Ishikawa (cell line): ENCODE measurements at regions not wholly inside any gene's neighbourhood (a gene's known extent, or its start where the extent isn't known, plus 50 kb on each side); places are given as distances from the start of the nearest gene placed in this dataset.

ENCODE experiments used
- EGR1 ChIP-seq: IDR thresholded peaks from 2 replicates; pipeline ENCODE4 v1.6.1; 2012
- EP300 ChIP-seq: IDR thresholded peaks from 2 replicates; pipeline ENCODE4 v1.6.1; 2012; ENCODE audit warnings: borderline replicate concordance
- FOXM1 ChIP-seq: IDR thresholded peaks from 2 replicates; pipeline ENCODE4 v1.6.1; 2012; ENCODE audit warnings: low read depth, borderline replicate concordance
- RAD21 ChIP-seq: IDR thresholded peaks from 2 replicates; pipeline ENCODE4 v1.6.1; 2012; ENCODE audit warnings: low read depth
- REST ChIP-seq: IDR thresholded peaks from 2 replicates; pipeline ENCODE4 v1.6.1; 2012; ENCODE audit warnings: low read depth, mild to moderate bottlenecking
- YY1 ChIP-seq: IDR thresholded peaks from 2 replicates; pipeline ENCODE4 v1.6.1; 2012; ENCODE audit warnings: low read depth
- TF ChIP-seq, protein P1 (sequence below): IDR thresholded peaks from 2 replicates; pipeline ENCODE4 v1.6.1; 2012
- TF ChIP-seq, protein P2 (sequence below): IDR thresholded peaks from 2 replicates; pipeline ENCODE4 v1.6.1; 2012

DNA sequence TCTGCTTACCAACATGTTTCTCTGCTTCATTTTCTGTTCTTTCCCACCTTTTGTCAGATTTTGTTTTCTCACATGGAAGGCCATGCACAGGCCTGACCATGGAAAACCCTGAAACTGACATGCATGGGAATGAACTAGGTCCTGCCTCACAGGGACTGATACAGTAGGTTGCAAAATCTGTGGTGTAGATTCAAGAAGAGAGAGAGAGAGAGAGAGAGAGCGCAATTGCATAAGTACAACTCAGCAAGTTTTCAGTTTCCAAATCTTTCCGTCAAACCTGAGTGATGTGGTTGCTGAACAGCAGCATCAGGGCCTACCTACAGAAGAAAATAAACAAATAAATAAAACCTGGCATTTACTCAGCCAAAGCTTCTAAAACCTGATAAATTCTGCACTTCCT lies 87.5 kb upstream of the RNF152 start:
- TF ChIP-seq, protein P1, sequence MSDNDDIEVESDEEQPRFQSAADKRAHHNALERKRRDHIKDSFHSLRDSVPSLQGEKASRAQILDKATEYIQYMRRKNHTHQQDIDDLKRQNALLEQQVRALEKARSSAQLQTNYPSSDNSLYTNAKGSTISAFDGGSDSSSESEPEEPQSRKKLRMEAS, result no peak
- TF ChIP-seq YY1 (no peak), FOXM1 (no peak), EGR1 (no peak), EP300 (no peak), REST (no peak), RAD21 (no peak)
- TF ChIP-seq, protein P2, sequence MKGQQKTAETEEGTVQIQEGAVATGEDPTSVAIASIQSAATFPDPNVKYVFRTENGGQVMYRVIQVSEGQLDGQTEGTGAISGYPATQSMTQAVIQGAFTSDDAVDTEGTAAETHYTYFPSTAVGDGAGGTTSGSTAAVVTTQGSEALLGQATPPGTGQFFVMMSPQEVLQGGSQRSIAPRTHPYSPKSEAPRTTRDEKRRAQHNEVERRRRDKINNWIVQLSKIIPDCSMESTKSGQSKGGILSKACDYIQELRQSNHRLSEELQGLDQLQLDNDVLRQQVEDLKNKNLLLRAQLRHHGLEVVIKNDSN, result no peak
